ENCODE measurements at regions not wholly inside any gene's neighbourhood (a gene's known extent, or its start where the extent isn't known, plus 50 kb on each side); places are given as distances from the start of the nearest gene placed in this dataset.

- TF ChIP-seq CTCF (IDR thresholded peaks at IDR 0.05; ENCODE audit: low read length): no peak
- no peak for TF ChIP-seq EZH2 (optimal IDR thresholded peaks at IDR 0.05; ENCODE audit: low read depth, low read length)
These were observed 997.9 kb upstream of the TENM3 start for GRCh38 chr4:181245326-181245725.

Data from MM.1S (cell line).